UCSD-AML1 (cell line): ENCODE measurements at regions not wholly inside any gene's neighbourhood (a gene's known extent, or its start where the extent isn't known, plus 50 kb on each side); places are given as distances from the start of the nearest gene placed in this dataset.

Experiments
- DNase-seq: peaks from one replicate; lab custom pipeline; 2025; ENCODE audit not compliant: unreplicated experiment; lab: John Stamatoyannopoulos, UW

GRCh38 chr2:108133457-108133856, 106.3 kb upstream of the SULT1C3 start:
- DNase-seq = no peak

DNA sequence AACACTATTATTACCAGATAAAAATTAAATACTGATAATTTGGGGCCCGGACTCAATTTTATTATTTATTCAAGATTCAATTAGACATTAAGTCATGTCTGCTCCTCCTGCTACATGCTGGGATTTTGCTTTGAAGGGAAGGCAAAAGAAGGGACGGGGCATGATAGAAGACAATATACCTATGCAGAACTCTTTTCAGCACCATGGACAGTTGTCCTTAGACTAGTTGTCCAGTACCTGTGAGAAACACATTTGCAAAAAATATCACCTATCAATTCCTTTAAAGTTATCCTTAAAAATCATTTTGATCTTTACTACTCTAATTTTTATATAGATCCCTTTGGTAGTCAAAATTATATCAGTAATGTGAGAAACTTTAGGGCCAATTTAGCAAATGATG, 100.2 kb upstream of the SULT1C3 start:
- no peak for DNase-seq

DNA sequence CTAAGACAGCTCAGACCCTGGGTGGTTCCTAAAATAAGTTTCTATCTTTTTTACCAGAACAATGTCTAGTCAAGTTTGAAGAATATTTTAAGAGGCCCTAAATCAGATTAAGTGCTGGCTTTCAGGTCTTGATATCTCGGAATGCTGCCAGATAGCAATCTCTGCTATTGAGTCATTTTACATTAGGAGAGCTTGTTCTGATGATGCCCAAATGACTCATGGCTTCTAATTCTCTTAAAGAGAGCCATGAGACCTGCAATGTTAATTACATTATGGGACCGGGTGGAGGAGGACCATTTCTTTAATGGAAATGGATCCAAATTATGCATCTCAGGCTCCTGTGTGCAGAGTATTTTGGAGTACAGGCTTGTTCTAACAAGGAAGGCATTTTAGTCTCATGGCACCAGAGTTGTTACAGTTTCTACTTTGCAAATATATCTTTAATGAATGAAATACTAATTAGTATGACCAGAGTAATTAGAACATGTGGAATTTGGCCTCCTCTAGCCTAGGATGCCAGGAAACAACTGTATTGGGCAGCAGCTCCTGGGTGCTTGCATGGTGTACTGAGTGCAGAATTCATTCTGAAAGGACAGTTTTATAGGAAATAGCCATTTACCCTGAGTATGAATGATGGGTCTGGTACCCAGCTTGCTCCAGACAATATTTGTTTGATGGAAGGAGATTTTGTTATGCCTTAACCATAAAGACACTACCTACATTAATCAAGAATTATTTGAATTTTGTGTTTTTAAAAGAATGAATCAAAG, 94.0 kb upstream of the SULT1C3 start:
- no peak for DNase-seq

- no peak for DNase-seq
Observed at GRCh38 chr2:108148555-108148954, 91.2 kb upstream of the SULT1C3 start.

DNA sequence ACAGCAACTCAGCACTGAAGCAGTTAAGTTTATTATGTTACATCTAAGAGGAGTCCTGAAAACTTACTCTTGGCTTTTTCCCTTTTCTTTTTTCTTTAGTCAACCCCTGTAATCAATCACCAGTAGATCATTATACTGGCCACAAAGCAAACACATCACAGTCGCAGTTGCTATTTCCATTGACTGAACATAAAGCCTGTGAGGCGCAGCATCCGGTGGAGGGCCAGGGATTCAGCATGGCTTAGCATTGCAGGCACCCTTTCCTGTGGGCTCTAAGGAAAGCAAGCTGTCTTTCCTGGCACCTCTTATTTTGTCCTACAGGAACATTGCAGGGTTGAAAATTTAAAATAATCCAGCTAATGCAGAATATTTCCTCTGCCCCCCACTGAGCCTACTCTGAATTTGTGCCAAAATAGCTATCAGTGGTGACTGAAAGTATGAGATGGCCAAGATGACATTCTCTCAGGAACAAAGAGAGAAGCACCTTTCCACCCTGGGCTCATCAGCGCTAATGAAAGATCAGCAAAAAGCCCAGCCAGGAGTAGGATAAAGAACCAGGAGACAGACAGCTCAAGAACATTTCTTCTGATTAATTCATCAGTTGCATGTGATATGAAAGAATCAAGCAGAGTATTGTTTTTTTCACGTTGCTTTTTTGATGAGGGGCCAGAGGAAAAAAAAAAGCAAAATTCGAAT, 85.3 kb upstream of the SULT1C3 start:
- no peak for DNase-seq

DNA sequence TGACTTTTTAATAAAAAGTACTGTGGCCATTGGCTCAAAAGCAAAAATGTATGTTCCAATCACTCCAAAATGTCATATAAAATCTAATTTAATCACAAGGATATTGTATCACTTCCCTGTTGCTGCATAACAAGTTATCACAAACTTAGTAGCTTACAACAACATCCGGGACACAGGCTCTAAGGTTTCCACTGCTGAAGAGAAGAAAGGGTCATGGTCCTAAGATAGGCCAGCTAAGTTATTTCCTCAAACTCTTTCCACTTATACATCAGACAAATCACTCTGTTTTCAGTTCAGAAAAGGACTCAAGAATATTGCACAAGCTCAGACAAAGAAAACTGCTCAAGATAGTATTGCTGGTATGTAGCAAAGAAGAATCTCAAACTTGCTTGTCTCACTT, 78.5 kb upstream of the SULT1C3 start:
- no peak for DNase-seq

DNA sequence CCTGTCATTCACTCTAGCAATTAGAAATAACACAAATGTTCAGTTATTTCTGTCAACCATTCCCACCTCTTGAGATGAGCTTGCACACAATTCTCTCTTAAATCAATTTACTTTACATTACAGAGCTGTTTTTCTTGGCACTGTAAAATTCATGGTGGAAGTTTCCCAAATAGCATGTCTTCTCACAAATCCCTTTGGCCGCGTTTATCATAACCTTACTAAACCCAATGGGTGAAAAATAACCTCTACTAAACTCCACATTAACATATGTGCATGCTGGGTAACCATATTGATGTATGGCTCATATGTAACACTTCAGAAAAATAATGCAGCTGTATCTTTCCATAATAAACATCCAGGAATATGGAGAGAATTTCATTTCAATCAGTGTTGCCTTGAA, 75.5 kb upstream of the SULT1C3 start:
- no peak for DNase-seq

DNA sequence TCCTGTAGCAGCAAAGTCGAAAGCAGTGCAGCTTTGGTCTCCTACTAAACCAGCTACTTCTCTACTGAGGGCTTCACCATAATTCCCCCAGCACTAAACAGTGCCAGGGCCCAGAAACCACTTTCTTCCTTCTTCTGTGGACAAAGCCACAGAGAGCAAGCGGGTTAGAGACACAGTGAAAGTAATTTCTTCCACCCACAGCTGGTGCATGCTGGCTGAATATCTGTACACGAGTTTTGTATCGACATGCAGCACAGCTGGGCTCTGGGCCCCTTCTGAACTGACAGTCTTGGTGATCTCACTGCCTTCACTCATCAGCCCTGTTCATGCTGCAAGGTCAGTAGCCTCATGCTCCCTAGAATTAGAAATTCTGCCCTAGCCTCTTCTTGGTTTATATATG, 74.0 kb upstream of the SULT1C3 start:
- DNase-seq = no peak

- DNase-seq = no peak
Observed at GRCh38 chr2:108167699-108168098, 72.1 kb upstream of the SULT1C3 start.

DNA sequence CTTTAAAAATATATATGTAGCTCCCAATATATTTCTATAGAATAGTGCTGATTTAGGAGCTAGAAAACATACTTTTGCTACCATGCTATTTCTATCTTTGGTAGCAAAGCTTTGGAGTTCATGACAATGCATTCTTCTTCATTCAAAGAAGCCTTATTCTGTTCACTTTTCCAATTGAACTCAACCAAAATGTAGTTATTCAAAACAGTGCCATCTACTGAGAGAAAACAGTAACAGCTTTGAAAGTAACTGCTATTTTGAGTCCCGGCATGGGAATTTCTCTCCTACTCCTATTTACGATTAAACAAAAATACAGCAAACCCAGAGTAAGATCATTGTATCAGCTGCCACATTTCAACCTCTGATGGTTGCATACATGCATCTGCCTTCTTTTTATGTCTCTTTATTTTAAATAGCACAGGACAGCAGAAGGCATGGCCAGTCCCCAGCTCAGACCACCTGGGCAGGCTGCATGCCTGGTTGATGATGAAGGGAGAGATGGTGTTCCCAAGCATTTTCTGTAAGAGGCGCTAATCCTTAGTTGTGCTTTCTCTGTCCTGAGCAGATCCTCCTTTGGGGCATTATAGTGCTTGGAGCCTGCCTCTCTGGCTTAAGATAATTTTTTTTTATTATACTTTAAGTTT, 69.7 kb upstream of the SULT1C3 start:
- DNase-seq = no peak

- no peak for DNase-seq
Observed at GRCh38 chr2:108171657-108172056, 68.1 kb upstream of the SULT1C3 start.

DNA sequence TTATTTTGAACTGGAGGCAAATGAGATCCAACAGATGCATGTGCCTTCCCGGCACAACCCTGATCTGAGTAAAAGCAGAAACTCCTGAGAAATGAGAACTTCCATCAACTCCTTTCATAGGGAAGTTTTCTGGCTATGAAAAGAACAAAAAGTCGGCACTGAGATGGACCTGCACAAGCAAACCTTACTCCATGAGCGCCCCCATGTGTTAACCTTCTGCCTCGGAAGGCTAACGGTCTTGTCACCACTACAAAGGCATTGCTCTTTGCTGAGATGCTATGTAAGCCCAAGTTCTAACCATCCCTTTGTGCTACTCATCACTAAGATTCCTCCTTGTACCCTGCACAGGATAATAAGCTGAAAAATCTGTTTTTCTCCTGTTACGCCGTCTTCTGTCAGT, 57.3 kb upstream of the SULT1C3 start:
- DNase-seq = peak; percentile 19

DNA sequence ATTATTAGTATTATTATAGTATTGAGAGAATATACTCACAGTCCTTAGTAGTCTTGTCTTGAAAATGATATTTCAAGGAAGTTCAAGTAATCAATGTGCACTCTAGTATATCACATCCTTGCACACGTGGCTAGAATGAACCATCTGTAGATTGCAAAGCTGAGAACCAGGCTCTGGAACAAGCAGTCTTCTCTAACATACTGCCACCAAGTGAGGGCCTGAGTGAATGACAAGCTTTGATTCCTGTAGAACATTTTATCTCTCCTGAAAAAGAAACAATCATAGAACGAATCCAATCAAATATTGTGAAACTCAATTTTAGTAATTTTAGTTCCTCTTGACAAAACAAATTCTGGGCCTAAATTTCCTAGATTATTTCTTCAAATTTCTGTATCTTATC, 55.3 kb upstream of the SULT1C3 start:
- no peak for DNase-seq

DNA sequence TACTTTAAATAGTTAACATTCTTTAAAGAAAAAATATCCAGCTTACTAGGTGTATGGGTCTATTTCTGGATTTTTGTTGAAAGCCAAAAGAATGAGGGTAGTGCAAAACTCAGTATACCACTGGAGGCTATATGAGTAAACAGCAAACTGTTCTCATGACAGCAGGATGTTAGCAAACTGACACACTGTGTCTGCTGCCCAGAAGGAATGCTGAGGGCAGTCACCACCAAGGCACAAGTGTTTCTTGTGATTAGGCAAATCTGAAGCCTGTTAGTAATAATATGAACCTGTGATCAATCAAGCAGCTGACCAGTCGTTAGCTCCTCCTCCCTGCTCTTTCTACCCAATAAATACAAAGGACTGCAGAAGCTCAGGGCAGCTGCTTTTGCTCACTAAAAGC, 50.5 kb upstream of the SULT1C3 start:
- no peak for DNase-seq
